ENCODE measurements at regions not wholly inside any gene's neighbourhood (a gene's known extent, or its start where the extent isn't known, plus 50 kb on each side); places are given as distances from the start of the nearest gene placed in this dataset.

- no peak for DNase-seq (ENCODE audit: low read depth, low spot score)
- in situ Hi-C loops (cut with HindIII; ENCODE audit: low sequenced_read_pairs) = no loop called here
- no peak for TF ChIP-seq CTCF (IDR thresholded peaks at IDR 0.05; ENCODE audit: low read depth, low read length)
- no peak overlapping the region for H3K4me3 ChIP-seq (ENCODE audit: low read depth, low read length)
Observed at GRCh38 chr10:76763376-76763775, 874.2 kb downstream of the KCNMA1 start.

- no peak overlapping the region for H3K4me3 ChIP-seq (ENCODE audit: low read depth, low read length)
- no peak for TF ChIP-seq CTCF (IDR thresholded peaks at IDR 0.05; ENCODE audit: low read depth, low read length)
- in situ Hi-C loops (cut with HindIII; ENCODE audit: low sequenced_read_pairs) = no loop called here
- DNase-seq (ENCODE audit: low read depth, low spot score) = no peak
Observed at GRCh38 chr10:76759681-76760080, 877.9 kb downstream of the KCNMA1 start.

GRCh38 chr10:76743169-76743568 lies 894.4 kb downstream of the KCNMA1 start:
- DNase-seq (ENCODE audit: low read depth, low spot score) = no peak
- in situ Hi-C loops (cut with HindIII; ENCODE audit: low sequenced_read_pairs) = no loop called here
- H3K4me3 ChIP-seq (ENCODE audit: low read depth, low read length) = no peak overlapping the region
- no peak for TF ChIP-seq CTCF (IDR thresholded peaks at IDR 0.05; ENCODE audit: low read depth, low read length)

GRCh38 chr10:76740514-76740913 lies 897.1 kb downstream of the KCNMA1 start:
- TF ChIP-seq CTCF (IDR thresholded peaks at IDR 0.05; ENCODE audit: low read depth, low read length) = no peak
- no peak for DNase-seq (ENCODE audit: low read depth, low spot score)
- no peak overlapping the region for H3K4me3 ChIP-seq (ENCODE audit: low read depth, low read length)
- in situ Hi-C loops (cut with HindIII; ENCODE audit: low sequenced_read_pairs) = no loop called here

GRCh38 chr10:76738991-76739390 lies 898.6 kb downstream of the KCNMA1 start:
- no peak overlapping the region for H3K4me3 ChIP-seq (ENCODE audit: low read depth, low read length)
- no peak for TF ChIP-seq CTCF (IDR thresholded peaks at IDR 0.05; ENCODE audit: low read depth, low read length)
- in situ Hi-C loops (cut with HindIII; ENCODE audit: low sequenced_read_pairs) = no loop called here
- DNase-seq (ENCODE audit: low read depth, low spot score) = no peak

- no peak for DNase-seq (ENCODE audit: low read depth, low spot score)
- no peak overlapping the region for H3K4me3 ChIP-seq (ENCODE audit: low read depth, low read length)
- TF ChIP-seq CTCF (IDR thresholded peaks at IDR 0.05; ENCODE audit: low read depth, low read length) = no peak
- in situ Hi-C loops (cut with HindIII; ENCODE audit: low sequenced_read_pairs) = no loop called here
Observed at GRCh38 chr10:76736815-76737618, 900.6 kb downstream of the KCNMA1 start.

Data from astrocyte of the spinal cord (primary cell).